KG1 (cell line): ENCODE measurements at regions not wholly inside any gene's neighbourhood (a gene's known extent, or its start where the extent isn't known, plus 50 kb on each side); places are given as distances from the start of the nearest gene placed in this dataset.

Experiments
- DNase-seq: peaks from one replicate; lab custom pipeline; 2025; lab: John Stamatoyannopoulos, UW

DNA sequence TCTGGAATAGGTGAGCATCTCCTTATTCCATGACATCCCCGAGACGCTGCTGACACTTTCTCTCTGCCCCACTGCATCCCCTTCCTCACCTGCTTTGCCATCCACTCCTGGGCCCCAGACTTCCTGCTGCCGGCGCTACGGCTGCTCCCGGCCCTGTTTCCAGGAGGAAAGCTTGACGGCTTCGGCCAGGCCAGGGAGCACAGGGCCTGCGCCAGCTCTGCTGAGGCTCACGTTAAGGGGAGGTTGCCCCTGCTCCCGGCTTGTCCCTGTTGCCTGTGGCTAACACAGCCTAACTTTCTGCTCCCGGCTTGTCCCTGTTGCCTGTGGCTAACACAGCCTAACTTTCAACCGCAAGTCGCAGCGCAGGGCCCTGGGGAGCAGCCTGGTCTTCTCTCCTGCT lies 177.3 kb upstream of the RGMA start:
- no peak for DNase-seq

DNA sequence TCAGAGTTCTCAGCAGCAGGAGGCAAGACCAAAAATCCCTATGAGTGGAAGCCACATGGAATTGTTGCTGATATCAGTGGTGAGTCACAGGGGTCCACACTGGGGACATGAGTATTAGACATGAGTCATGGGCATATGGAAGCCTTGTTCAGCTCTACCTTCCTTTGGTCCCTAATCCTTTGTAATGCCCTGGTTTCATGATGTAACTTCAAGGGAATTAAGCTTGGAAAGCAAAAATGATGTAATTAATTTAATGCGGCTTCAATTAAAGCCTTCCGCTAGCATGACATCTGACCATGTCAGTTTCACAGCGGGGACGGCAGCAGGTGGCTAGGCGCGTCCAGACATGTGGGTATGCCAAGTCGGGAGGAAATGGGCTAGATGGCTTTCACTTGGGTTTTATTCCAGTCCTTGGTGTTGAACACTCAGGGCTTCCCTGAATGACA lies 176.1 kb upstream of the RGMA start:
- no peak for DNase-seq

DNA sequence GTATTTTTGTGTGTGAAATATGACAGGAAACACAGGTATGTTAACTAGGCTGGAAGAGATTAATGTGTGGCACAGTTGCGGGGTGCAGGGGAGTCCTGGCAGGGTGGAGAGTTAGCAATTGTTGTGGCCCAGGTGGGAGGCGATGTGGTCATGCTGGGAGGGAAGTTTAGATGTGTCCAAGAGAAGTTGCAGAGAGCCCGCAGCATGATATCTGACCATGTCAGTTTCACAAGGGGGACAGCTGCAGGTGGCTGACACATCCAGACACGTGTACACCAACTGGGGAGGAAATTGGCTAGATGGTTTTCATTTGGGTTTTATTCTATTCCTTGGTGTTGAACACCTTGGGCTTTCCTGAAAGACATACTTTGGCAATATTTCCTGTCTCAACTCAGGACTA lies 172.8 kb upstream of the RGMA start:
- DNase-seq: no peak

DNA sequence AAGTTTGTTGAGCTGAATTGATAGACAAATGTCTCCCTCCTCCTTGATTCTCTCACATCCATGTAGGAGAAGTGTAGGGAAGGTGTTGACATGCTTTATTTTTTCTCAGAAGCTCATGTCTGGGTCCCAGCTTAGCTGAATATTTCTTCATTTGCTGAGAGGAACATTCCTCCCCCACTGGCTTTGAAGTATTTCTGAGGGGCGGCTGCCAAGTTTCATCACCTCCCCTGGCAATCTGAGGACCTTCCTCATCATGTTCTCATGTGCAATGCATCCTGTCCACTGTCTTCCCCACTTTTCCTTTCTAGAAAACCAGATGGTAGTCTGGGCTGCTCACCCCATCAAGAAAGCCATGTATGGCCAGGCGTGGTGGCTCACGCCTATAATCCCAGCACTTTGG lies 168.9 kb upstream of the RGMA start:
- no peak for DNase-seq

DNA sequence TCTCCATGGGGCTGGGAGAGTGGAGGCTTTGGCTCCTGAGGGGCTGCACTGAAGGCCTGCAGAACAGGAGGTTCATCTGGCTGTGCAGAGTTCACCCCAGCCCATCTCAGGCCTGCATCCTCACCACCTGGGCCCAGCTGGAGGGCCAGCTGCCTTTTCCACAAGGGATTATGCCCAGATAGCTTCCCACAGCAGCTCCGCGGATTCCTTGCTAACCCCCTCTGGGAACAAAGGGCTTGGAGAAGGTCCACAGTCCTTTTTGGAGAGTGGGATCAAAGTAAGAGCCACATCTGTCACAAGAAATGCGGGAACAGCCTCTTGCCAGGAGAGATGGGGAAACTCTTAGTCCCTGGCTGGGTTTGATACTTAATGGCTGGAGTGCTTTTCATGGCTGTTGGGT lies 164.7 kb upstream of the RGMA start:
- no peak for DNase-seq

DNA sequence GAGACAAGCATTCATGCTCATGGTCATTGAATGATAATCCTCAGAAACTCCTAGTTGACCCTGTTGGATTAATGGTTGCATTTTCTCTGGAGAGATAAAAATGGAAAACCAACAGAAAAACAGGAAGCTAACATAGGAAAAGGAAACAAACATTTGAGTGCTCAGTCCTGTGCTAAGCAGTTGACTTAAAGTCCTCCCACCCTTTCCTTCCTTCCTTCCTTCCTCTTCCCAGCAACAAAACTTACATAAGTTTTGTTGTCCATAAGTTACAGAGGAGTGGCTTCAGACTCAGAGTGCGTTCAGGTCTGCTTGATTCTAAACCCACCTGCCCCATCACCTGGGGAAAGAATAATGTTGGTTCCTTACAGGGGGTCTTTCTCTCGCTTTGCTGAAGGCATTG lies 163.8 kb upstream of the RGMA start:
- no peak for DNase-seq

DNA sequence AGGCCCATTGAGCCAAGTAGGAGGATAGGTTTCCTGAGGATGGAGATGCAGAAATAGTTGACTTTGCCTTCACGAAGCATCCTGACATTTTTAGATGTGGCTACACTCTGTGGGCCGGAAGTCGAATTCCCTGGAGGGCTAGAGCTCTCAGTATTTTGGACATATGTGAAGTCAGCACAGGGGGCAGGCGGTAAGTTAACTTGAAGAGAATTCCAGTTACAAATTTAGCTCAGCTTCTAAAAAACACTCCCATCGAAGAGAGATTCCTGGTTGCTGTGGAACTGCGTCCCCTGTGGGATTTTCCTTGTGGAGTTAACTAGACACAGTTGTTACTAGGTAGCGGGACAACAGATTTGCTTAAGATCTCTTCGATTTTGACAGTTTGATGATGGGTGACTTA lies 161.9 kb upstream of the RGMA start:
- no peak for DNase-seq

DNA sequence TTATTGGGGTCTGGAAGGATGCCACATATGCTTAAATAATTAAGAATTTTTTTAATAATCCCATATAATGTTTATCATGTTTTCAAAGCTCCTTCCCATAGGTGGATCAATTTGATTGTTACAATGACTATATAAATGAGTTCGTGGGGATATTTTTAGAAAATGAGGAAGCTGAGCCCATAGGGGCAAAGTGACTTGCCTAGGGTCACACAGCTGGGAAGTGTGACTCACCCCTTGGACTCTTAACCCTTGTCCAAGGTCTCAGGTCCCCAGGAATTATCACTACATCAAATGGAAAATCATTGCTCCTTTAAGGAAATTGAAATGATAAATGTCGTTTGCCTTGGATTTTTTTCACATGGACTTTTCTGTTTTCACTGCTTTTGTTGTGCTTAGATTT lies 161.2 kb upstream of the RGMA start:
- no peak for DNase-seq

DNA sequence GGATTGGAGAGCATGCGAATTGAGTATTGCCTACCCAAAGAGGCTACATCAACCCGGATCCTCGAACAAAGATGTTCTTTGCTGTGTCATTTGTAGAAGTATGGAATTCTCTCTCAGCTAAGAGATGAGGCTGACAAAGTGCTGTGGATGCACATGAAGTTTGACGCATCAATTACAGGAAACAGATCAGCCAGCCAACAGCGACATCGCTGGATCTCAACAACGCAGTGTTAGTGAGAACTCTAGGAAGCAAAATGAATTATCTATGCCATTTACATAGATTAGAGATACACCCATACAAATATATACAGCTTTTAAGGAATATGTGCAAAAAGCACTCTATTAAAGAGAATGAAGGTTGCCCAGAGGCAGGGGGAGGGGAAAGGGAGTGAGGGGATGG lies 160.6 kb upstream of the RGMA start:
- no peak for DNase-seq

DNA sequence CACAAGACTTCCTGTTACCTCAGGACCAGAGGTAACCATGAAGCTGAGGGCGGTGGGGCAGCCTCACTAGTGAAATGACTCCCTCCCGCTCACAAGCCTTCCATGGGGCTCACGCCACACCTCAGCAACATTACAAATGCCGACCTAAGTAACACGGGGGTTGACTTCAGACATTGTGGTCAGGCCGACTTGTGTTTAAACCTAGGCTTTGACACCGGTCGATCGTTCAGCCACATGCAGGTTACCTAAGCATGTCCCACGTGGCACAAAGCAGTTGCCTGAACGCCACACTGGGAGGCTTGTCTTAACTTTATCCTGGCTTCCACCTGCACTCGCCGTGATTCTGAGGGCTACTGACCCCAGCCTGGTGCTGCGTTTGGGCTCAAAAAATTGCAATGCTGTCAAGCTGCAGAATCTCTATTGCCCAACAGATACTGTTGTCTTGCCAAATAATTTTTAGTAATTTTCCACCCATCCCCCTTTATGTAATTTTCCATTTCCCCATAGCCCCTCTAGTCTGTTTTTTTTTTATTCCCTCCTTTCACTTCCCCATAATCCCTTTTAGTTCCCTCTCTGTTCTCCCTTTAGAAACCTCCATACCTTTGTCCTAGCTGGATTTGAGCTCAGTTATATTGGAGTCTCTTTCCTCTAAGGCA lies 158.6 kb upstream of the RGMA start:
- DNase-seq: no peak

DNA sequence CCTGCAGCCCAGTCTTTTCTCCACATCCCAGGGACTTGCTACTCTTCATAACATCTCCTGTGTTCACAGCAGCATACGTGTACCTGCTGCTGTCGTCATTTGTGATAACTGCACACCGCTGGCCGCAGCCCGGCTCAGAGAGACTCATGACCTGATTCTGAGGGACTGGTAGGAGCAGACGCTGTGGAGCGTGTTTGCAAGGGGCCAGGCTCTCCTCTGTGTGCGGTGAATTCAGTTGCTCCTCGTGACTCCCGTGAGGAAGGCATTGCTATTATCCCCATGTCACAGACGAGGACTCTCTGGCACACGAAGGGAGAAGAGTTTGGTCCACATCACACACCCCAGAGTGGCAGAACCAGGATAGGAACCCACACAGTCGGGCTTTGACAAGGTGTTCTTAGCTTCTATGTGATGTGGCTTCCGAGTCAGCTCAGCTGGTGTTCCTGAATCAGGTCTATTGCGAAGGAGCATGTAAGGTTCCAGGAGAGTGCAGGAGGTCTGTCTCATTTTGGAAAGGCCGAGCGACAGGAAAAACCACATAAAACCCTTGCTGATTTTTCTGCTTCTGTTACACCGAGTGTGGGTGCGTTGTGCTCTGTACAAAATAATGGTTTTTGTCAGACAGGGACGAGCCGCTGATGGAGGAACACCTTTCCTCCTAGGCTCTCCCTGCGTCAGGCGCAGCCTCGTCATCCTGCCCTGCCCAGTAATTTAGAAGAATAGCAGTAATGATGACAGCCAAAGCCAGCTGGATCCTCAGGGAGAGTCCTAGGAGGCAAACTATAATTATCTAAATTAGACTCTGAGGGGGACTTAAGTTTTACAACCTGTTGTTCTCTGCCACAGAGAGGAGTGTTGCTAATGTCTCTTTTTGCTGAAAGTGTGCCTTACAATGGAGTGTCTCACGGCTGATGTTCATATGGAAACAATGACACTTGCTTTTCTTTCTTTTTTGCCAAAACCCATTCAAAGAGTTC lies 157.5 kb upstream of the RGMA start:
- DNase-seq: no peak

DNA sequence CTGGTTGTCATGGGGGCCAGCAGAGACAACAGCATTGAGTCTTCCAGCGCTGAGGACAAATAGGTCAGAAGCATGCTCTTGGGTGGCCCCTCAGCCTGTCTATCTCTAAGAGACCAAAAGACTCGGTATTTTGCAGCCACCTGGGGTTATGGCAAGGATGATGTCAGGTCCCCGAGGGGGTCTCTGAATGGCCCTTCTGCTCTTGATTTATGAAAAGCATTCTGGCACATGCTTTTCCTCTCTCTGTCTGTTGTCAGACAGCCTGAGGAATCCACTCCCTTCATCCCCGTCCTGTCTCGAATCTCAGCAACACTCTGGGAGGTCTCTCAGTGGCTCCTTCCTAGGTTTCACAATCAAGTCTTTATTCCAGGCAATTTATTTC lies 156.6 kb upstream of the RGMA start:
- DNase-seq: no peak

DNA sequence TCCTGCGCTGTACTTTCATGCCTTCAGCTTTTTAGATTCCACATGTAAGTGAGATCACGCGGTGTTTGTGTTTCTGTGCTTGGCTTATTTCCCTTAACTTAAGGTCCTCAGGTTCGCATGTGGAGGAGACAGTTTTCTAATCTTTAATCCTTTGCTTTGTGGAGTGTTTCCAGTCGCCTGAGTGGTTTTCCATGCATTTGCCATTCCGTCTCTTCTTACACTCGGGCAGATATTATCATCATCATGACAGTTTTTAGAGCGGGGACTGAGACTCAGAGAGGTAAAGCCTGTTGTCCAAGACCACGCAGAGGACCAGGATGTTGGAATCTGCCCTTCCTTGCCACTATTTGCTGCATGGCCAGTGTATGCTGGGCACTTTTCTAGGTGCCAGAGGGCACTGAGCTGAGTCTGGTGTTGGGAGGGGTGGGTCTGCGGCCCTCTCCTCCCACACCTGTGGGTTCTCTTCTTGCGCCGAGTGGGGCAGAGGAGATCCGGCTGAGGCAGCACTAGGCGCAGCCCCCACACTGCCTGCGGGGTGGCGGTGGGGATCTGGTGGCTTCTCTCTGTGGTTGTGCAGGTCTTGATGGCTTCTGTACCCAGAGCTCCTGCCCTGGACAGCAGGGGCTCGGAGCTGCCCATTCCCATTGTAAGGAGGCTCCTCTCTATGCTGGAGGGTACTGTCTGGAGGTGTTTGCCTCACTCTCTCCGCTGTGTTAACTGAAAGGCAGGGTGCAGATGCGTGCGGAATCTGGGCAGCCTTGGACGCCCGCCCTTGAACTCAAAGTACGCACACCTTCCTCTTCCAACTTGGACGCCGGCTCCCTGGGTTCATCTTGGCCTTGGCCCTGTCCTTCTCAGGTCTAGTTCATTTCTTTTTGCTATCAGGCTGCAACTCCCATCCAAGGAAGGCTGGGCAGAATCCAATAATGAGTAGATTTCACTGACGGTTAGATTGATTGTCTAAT lies 156.0 kb upstream of the RGMA start:
- no peak for DNase-seq

DNA sequence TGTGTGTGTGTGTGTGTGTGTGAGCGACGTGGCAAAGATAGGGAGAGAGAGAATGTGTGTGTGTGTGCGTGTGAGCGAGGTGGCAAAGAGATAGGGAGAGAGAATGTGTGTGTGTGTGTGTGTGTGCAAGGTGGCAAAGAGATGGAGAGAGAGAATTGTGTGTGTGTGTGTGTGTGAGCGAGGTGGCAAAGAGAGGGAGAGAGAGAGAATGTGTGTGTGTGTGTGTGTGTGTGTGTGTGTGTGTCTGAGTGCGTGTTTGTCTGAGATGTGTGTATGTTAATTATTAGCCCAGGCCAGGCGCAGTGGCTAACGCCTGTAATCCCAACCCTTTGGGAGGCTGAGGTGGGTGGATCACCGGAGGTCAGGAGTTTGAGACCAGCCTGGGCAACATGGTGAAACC lies 154.6 kb upstream of the RGMA start:
- DNase-seq: no peak

DNA sequence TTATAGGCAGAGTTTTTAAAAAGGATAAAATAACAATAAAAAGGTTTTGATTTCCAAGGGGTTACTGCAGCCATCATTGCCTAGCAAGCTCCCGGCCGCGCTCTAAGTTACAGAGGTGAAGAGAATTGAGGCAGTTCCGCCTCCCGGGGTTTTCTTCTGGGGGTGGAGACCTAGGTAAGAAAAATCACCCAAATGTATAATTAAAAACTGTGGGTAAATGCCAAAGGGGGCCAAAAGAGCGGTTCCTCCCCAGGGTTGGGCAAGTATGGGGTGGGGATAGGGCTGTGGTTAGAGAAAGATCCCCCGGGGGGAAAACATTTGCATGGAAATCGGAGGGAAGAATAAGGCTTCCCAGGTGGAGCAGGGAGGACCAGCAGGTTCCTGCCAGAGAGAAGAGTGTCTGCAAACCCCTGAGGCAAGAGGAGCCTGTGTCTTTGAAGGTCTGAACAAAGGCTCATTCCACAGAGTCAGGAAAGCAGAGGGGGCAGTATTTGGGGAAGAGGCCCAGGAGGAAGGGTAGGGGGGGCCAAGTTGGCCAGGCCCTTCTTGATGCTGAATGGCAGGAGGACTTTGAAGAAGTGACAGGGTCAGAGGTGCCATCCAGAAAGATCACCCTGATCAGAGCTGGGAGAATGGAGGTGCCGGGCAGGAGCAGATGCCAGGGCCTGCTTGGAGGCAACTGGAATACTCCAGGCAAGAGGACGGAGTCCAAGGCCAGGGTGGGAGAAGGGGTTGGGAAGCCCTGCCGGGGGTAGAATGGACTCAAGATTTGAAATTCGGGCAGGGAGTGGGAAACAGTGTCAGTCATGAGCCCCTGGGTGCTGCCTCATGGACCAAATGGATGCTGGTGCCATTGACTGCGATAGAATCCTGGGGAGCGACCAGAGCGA lies 152.9 kb upstream of the RGMA start:
- no peak for DNase-seq

DNA sequence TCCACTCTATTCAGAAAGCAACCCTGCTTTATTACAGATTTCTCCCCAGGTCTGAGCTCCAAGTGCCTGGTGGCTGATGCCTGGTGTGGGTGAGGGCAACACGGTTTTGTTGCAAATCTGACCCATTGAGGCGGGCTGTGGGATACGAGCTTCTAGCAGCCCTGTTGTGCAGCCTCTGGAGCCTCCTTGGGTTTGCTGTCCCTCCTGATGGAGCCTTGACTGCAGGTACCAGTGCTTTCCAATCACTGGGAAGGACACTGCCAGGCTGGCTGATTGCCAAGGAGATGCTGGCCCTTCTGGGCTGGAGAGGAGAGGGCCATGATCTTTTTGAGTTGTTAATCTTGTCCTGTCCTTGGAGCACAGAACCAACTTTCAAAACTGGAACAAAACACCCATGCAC lies 151.0 kb upstream of the RGMA start:
- no peak for DNase-seq

DNA sequence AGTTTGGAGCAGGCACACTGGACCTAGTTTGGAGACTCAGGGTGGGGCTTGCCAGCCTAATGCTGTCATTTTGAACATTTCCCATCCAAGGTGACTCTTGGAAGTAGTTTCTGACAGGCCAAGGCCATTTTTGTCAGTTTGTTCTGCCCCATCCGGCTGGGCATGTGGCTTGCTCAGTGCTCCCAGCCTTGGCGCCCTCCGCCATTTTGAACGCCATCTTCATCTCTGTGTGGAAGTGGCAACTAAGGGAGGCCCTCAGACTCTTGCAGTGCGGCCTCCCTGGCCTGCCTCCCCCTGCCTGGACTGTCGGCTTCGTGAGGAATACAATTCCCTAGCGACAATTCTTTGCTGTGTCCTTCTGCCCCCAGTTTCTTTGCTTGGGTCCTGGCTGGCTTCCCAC lies 150.6 kb upstream of the RGMA start:
- no peak for DNase-seq

DNA sequence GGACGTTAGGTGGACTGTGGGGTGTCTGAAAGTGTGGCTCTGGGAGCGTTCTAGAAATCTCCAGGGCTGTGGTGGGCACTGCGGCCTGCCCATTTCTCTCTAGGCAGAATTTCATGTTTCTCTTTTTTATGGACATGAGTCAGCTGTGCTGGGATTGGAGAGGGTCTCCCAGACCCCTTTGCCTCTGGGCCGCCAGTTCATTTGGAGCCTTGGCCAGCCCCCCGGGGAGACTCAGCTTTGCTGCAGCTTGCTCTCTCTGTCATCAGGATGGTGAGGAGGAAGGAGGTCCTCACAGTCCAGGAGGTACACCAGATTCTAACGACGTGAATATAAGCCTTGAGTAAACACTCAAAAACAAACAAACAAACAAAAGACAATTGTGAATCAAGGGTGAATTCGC lies 149.6 kb upstream of the RGMA start:
- no peak for DNase-seq

DNA sequence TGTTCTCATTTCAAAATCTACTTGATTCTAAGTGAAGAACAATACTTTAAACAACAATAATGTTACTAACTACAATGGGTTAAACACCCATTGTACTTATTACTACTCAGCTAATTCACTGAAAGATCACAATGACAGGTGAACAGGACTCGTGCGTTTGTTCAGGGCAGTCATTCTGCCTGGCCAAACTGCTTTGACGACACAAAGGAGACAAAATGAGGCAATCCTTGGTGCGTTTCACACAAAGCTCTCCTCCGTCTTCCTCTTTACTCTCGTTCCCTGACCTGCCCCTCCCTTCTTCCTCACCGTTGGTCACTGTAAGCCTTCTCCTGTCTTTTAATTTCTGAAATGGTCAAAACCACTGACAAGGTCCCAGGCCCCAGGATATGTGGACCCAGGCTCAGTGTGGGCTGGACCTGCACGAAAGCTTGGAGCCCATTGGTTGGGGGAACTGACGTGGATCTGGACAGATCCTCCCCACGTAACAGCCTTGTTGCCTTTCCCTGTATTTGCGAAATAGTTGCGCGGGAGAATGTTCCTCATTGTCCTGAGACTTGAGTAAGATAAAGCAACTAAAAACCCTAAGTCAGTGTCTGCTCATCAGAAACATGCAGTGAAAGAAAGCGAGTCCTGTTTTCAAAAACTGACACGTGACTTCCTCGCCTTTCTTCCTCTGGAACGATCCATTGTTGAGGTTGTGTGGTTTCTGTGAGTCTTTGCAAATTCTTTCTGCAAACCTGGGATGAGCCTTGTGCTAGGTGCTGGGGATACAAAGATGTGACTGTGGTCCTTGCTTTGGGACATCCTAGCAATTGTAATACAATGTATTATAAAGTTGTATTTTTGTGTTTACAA lies 147.1 kb upstream of the RGMA start:
- no peak for DNase-seq

DNA sequence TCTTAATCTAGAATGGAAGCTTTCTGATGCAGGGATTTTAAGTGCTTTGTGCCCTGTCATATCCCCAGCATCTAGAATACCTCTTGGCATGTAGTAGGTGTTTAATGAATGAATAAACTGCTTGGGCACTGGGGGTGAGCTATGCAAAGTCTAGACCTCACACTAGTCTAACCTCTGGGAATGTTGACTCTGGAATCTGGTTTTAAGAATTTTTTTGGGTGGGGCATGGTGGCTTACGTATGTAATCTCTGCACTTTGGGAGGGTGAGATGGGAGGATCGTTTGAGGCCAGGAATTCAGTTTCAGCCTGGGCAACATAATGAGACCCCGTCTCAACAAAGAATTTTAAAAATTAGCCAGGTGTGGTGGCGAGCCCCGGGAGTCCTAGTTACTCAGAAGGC lies 146.3 kb upstream of the RGMA start:
- no peak for DNase-seq
